GM23248 (cell line): ENCODE measurements at regions not wholly inside any gene's neighbourhood (a gene's known extent, or its start where the extent isn't known, plus 50 kb on each side); places are given as distances from the start of the nearest gene placed in this dataset.

Experiments
- DNase-seq: peaks from one replicate; pipeline ENCODE4 v3.0.0-alpha.2; 2015
- H2AFZ ChIP-seq: fragments of 200-600 bp; sonication (generic); 2 replicates; pipeline ENCODE4 v1.6.1; 2016; ENCODE audit warnings: antibody characterized with exemption
- H3F3A ChIP-seq: fragments of 200-600 bp; sonication (generic); 2 replicates; pipeline ENCODE4 v1.6.1; 2016; ENCODE audit warnings: mild to moderate bottlenecking, antibody characterized with exemption, mixed run types; ENCODE audit not compliant: insufficient read depth
- H3K27ac ChIP-seq: fragments of 200-600 bp; sonication (generic); 2 replicates; pipeline ENCODE4 v1.5.1; 2016; ENCODE audit warnings: mild to moderate bottlenecking
- H3K27me3 ChIP-seq: fragments of 200-600 bp; sonication (generic); replicated peaks from 2 replicates; pipeline ENCODE4 v1.6.1; 2016; ENCODE audit warnings: mild to moderate bottlenecking; ENCODE audit not compliant: insufficient read depth
- H3K36me3 ChIP-seq: fragments of 200-600 bp; sonication (generic); 2 replicates; pipeline ENCODE4 v1.6.1; 2016; ENCODE audit warnings: low read depth, mild to moderate bottlenecking
- H3K4me1 ChIP-seq: fragments of 200-600 bp; sonication (generic); 2 replicates; pipeline ENCODE4 v1.6.1; 2016; ENCODE audit warnings: mild to moderate bottlenecking; ENCODE audit not compliant: insufficient read depth
- H3K4me2 ChIP-seq: fragments of 200-600 bp; sonication (generic); one replicate; pipeline ENCODE4 v1.6.1; 2016; ENCODE audit warnings: mild to moderate bottlenecking; ENCODE audit not compliant: unreplicated experiment
- H3K4me3 ChIP-seq: fragments of 200-600 bp; sonication (generic); 2 replicates; pipeline ENCODE4 v1.5.1; 2016; ENCODE audit warnings: mild to moderate bottlenecking
- H3K79me2 ChIP-seq: fragments of 200-600 bp; sonication (generic); 2 replicates; pipeline ENCODE4 v1.6.1; 2016; ENCODE audit warnings: mild to moderate bottlenecking; ENCODE audit not compliant: insufficient read depth
- H3K9ac ChIP-seq: fragments of 200-600 bp; sonication (generic); 2 replicates; pipeline ENCODE4 v1.6.1; 2016; ENCODE audit warnings: mild to moderate bottlenecking
- H3K9me2 ChIP-seq: fragments of 200-600 bp; sonication (generic); 2 replicates; pipeline ENCODE4 v1.6.1; 2016; ENCODE audit warnings: mixed run types, mild to moderate bottlenecking, moderate library complexity; ENCODE audit not compliant: insufficient read depth
- H3K9me3 ChIP-seq: fragments of 200-600 bp; sonication (generic); one replicate; pipeline ENCODE4 v1.6.1; 2017; ENCODE audit warnings: low read depth
- H4K20me1 ChIP-seq: fragments of 200-600 bp; sonication (generic); 2 replicates; pipeline ENCODE4 v1.6.0; 2016; ENCODE audit not compliant: insufficient read depth
- EZH2 ChIP-seq: fragments of 200-600 bp; sonication (generic); IDR thresholded peaks from 2 replicates; pipeline ENCODE4 v1.6.1; 2018; ENCODE audit warnings: antibody characterized with exemption, mild to moderate bottlenecking; ENCODE audit not compliant: insufficient read depth, poor library complexity, severe bottlenecking
- EZH2phosphoT487 ChIP-seq: fragments of 200-600 bp; sonication (generic); IDR thresholded peaks from 2 replicates; pipeline ENCODE4 v1.6.1; 2018; ENCODE audit warnings: antibody characterized with exemption, moderate library complexity, mild to moderate bottlenecking, low read depth; ENCODE audit not compliant: insufficient read depth
- WGBS, 2 experiments: methylation state at CpG; one replicate each; pipeline ENCODE4 v1.1.6; 2015 to 2017; ENCODE audit warnings: low lambda C conversion rate in 2 of 2, low coverage in 1 of 2; ENCODE audit errors: missing lambda C conversion rate in 2 of 2; 5-methylcytosine and 5-hydroxymethylcytosine counted together
- in situ Hi-C: fragments of 300-500 bp; cut with MboI; formaldehyde crosslinking; loops from 2 replicates; pipeline ENCODE4 v1.15.0; 2020

GRCh38 chr9:73979894-73980264 is 517.3 kb upstream of the RORB start:
- TF ChIP-seq EZH2 (no peak), EZH2phosphoT487 (no peak)
- Histone ChIP-seq H3K27me3 (no peaks in the 10 kb centered on the region), H3F3A (no peaks in the 10 kb centered on the region), H2AFZ (no peak overlapping the region), H3K4me2 (no peak overlapping the region), H4K20me1 (no peaks in the 10 kb centered on the region), H3K9ac (no peak overlapping the region), H3K27ac (no peak overlapping the region), H3K9me3 (no peaks in the 10 kb centered on the region), H3K4me1 (no peaks in the 10 kb centered on the region), H3K79me2 (no peaks in the 10 kb centered on the region), H3K9me2 (no peaks in the 10 kb centered on the region), H3K36me3 (no peaks in the 10 kb centered on the region), H3K4me3 (no peak overlapping the region)
- in situ Hi-C loops = no loop called here
- no peak for DNase-seq
- WGBS, 2 experiments = 45 to 51% methylated on average over 3 of the region's 3 CpGs

- H3K27ac ChIP-seq = no peak overlapping the region
- no peak overlapping the region for H3K4me3 ChIP-seq
- no peaks in the 10 kb centered on the region for H3K9me3 ChIP-seq
- no peak overlapping the region for H3K9ac ChIP-seq
- H3K36me3 ChIP-seq = no peaks in the 10 kb centered on the region
- no peak overlapping the region for H3K4me2 ChIP-seq
- H2AFZ ChIP-seq = no peak overlapping the region
- H3K79me2 ChIP-seq = no peaks in the 10 kb centered on the region
- no peaks in the 10 kb centered on the region for H3K27me3 ChIP-seq
- no peaks in the 10 kb centered on the region for H4K20me1 ChIP-seq
- no peaks in the 10 kb centered on the region for H3F3A ChIP-seq
- in situ Hi-C loops = no loop called here
- no peaks in the 10 kb centered on the region for H3K4me1 ChIP-seq
- no peak for TF ChIP-seq EZH2
- TF ChIP-seq EZH2phosphoT487 = no peak
- no peaks in the 10 kb centered on the region for H3K9me2 ChIP-seq
- DNase-seq = no peak
These were observed 516.4 kb upstream of the RORB start for GRCh38 chr9:73980754-73981153.

- no peak overlapping the region for H3K27ac ChIP-seq
- H3F3A ChIP-seq = no peaks in the 10 kb centered on the region
- H3K9me2 ChIP-seq = no peaks in the 10 kb centered on the region
- no peak overlapping the region for H3K4me3 ChIP-seq
- no peak overlapping the region for H2AFZ ChIP-seq
- H3K9ac ChIP-seq = no peak overlapping the region
- H4K20me1 ChIP-seq = no peaks in the 10 kb centered on the region
- H3K9me3 ChIP-seq = no peaks in the 10 kb centered on the region
- H3K36me3 ChIP-seq = no peaks in the 10 kb centered on the region
- H3K27me3 ChIP-seq = no peaks in the 10 kb centered on the region
- in situ Hi-C loops = no loop called here
- WGBS, 2 experiments = 23 to 25% methylated on average over 4 of the region's 4 CpGs
- no peak for DNase-seq
- H3K4me2 ChIP-seq = no peak overlapping the region
- H3K4me1 ChIP-seq = no peaks in the 10 kb centered on the region
- no peaks in the 10 kb centered on the region for H3K79me2 ChIP-seq
- TF ChIP-seq EZH2 (no peak), EZH2phosphoT487 (no peak)
These were observed 515.7 kb upstream of the RORB start for GRCh38 chr9:73981405-73981804.

GRCh38 chr9:73995836-73996235 is 501.3 kb upstream of the RORB start:
- DNase-seq = no peak
- H3K36me3 ChIP-seq = no peaks in the 10 kb centered on the region
- H3K4me2 ChIP-seq = no peak overlapping the region
- H3K4me1 ChIP-seq = no peaks in the 10 kb centered on the region
- H3K79me2 ChIP-seq = no peaks in the 10 kb centered on the region
- H3K9me3 ChIP-seq = no peaks in the 10 kb centered on the region
- no peak overlapping the region for H3K9ac ChIP-seq
- no peak overlapping the region for H3K27ac ChIP-seq
- H3K9me2 ChIP-seq = no peaks in the 10 kb centered on the region
- no peaks in the 10 kb centered on the region for H3K27me3 ChIP-seq
- H2AFZ ChIP-seq = no peak overlapping the region
- H3K4me3 ChIP-seq = no peak overlapping the region
- no peaks in the 10 kb centered on the region for H3F3A ChIP-seq
- whole genome bisulfite sequencing, 2 experiments = 59 to 64% methylated on average over 2 of the region's 2 CpGs
- H4K20me1 ChIP-seq = no peaks in the 10 kb centered on the region
- in situ Hi-C loops = no loop called here
- TF ChIP-seq EZH2phosphoT487 = no peak
- no peak for TF ChIP-seq EZH2

- Histone ChIP-seq H3K4me2 (no peak overlapping the region), H3F3A (no peaks in the 10 kb centered on the region), H3K4me3 (no peak overlapping the region), H3K4me1 (no peaks in the 10 kb centered on the region), H3K9ac (no peak overlapping the region), H3K9me3 (no peaks in the 10 kb centered on the region), H3K27ac (no peak overlapping the region), H3K27me3 (no peaks in the 10 kb centered on the region), H3K79me2 (no peaks in the 10 kb centered on the region), H2AFZ (no peak overlapping the region), H4K20me1 (no peaks in the 10 kb centered on the region), H3K9me2 (no peaks in the 10 kb centered on the region), H3K36me3 (no peaks in the 10 kb centered on the region)
- no peak for DNase-seq
- TF ChIP-seq EZH2 (no peak), EZH2phosphoT487 (no peak)
- in situ Hi-C loops = no loop called here
- WGBS, 2 experiments = 0% methylated on average over 1 of the region's 1 CpG
These were observed 500.3 kb upstream of the RORB start for GRCh38 chr9:73996844-73997243.
